T-helper 2 cell (primary cell): ENCODE measurements at regions not wholly inside any gene's neighbourhood (a gene's known extent, or its start where the extent isn't known, plus 50 kb on each side); places are given as distances from the start of the nearest gene placed in this dataset.

ENCODE experiments used
- DNase-seq, 5 experiments: peaks; one replicate each; pipeline versions ENCODE4 v3.0.0 to v3.0.0-alpha.2; 2012 to 2022

DNA sequence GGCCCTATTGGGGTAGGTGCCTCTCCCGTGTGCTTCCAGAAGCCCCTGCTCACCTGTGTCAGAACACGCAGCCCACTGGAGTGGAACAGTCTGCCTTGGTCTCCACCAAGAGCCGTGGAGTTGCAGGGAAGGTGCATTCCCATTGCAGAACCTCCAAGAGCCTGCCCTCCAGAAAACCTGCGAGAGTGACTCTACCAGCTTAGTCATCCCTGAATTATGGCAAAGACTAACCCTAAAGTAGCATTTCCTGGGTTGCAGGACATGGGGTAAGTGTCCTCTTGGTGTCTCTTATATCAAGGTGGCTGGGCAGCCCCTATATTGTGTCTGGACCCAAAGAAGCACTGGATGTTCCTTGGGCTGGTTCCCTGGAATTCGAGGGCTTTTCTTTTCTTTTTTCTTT is 224.6 kb downstream of the BCOR start:
- no peak for DNase-seq

DNA sequence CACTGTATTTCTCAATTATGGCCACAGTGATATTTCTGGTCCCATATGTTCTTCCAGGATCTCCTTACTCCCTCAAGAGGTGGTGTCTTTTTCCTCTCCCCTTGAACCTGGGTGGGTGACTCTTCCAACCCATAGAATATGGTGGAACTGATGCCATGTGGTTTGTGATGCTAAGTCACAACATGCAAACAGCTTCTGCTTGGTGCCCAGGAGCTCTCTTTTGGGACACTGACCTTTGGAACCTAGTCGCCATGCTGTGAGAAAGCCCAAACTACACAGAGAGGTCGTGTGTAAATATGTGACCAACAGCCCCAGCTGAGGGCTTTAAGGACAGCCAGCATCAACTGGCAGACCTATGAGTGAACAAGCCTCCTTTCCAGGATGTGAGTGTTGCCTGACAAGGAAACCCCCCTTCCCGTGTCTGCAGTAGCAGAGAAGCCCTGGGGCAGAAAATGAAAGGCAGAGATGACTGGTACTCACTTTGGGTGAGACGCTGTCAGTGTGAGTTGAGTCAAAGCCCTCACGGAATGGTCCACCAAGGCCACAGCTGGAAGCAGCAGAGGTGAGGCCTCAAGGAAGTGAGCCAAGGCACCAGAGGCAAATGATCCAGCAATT is 223.4 kb downstream of the BCOR start:
- DNase-seq, result peak in 3 of 5 experiments; percentile 8 to 95 (median 40)

DNA sequence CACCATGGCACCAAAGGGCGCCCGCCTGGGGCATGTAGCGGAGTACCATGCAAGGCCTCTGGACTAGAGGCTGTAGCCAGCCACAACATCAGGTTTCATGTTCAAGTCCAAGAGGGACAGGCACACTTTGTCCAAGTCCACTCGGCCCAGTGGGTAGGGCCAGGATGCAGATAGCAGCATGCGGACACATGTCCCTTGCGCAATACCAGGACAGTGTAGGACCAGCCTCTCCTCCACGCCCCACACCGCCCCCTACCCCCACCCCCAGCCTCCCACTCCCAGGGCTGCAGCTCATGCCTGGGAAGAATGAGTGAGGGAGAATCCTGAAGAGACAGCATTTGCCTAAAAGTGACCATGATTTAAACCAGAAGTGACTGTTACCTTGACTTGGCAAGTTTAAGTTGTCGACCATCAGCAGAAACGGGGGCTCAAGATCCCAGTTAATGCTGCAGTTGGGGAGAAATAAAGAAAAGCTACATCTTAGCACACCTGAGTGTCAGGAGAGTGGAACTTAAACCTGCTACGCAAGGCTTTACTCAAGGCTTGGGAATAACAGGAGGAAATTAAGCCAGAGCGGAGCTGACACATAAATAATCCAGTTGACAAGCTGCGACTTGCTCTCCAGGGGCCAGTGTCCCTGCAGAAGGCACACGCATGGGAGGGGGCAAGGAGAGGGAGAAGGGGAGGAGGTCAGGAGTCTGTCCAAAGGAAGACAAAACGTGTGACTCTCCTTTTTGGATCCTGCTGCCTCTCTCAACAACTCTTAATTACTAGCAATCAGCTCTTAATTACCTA is 221.7 kb downstream of the BCOR start:
- no peak for DNase-seq

DNA sequence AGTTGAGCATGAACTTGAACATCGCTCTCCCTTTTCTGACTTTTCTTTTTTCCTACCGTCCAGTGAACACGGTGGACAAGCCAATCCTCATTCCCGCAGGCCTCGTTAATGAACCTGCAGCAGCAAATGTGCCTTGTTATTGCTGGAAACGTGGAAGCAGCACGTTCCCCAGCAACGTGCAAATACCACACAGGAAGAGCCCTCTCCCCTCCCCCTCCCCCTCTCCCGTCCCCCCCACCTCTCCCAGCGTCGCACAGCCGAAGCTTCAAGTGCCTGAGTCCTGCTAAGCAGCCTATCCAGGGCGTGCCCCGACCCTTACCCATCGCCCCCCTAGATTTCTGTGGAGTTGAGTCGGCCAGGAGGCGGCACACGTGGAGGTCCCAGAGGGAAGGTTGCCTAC is 219.9 kb downstream of the BCOR start:
- DNase-seq, result no peak

DNA sequence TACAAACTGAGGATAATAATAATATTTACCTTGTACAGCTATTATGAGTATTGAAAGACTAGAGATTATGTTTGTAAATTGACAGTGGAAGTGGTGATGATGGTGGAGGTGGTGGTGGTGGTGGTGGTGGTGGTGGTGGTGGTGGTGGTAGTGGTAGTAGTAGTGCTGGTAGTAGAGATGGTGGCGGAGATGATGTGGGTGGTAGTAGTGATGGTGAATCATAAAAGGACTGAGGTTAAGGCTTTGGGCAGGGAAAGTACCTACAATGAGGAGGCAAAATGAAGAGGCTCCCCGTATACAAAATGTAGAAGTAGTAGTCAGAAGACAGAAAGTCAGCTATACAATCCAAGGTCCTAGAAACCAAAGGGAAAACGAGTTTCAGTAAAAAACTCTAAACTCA is 214.1 kb downstream of the BCOR start:
- peak in 3 of 5 experiments; percentile 10 to 85 (median 30) for DNase-seq

DNA sequence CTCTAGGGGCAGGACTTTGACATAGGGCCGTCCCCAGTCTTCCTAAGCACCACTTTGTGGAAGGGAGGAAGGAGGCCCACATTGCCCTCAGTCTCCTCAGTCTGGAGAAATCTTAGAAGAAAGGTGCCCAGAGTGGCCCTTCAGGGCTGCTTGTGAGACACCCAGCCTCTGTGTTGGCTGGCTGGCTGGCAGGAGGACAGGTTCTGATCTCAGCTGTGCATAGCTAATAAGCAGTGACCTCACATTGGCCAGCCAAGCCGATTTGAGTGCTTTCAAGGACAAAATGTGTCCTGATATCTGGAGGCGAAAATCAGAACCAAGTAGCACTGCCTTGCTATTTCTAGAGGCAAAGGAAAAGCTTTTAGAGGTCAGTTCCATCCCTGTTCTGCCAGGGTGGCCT is 211.5 kb downstream of the BCOR start:
- DNase-seq, result no peak

DNA sequence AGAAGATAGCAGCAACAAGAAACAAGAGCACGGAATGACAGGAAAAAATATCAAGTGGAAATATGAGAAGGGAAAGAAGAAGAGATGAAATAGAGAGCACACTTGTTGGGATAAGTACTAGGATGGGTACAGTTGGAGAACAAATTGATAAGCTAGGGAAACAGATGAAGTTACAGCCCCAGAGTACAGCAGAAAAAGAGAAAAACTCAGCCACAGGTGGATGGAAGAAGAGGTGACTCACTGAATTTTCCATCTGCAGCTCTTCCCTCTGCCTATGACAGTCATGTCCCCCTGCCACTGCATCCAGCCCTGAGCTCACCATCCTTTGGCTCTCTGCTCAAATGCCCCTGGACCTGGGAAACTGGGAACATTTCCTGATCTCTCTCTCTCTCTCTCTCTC is 209.0 kb downstream of the BCOR start:
- no peak for DNase-seq

DNA sequence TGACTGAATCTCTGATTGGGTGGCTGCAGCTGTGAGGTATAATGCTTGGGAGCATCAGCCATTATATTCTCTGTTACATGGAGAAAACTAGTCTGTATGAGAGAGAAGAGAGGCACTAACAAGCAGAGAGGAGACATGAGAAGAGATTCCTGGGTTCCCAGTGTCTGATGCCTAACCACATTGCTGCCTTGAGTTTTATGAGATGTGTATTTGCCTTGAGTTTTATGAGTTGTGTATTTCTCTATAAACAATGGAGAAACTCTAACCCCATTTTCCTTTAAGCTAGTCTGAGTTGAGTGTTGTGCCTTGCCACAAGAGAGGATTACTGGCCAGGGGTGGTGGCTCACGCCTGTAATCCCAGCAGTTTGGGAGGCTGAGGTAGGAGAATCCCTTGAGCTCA is 208.1 kb downstream of the BCOR start:
- DNase-seq, result no peak

DNA sequence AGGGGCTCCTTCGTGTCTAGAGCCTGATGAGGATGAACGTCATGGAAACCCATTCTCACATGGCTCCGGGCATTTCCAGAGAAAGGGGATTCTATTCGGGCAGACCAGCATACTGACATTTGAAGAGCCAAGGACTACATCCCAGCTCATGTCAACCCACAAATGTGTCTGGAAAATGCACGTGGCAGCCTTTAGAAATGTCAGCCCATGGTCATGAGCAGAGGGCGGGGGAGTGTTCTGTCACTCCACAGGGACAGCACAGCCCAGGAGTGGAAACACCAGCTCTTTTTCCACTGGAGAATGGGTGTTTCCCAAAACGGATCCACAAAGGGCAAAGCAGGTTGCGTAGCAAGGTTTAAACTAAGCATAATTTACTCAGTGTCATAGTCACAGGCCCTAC is 207.0 kb downstream of the BCOR start:
- no peak for DNase-seq

DNA sequence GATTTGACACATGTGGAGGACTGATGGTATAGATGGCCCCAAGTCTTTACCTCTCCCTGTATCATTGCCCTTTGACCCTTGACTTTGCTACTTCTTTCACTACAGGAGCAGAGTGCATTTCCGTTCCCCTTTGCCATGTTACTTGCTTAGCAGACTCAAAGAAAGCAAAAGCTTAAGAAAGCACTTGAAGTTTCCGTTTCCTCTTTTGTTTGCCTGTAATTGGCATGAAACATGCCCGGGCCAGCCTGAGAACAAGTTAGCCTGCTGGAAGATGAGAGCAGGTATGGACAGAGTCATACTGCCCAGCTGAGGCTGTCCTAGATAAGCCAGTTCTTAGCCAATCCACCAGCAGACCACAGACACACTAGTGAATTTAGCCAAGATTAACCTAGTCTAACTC is 206.0 kb downstream of the BCOR start:
- DNase-seq, result peak in 1 of 5 experiments; percentile 52

DNA sequence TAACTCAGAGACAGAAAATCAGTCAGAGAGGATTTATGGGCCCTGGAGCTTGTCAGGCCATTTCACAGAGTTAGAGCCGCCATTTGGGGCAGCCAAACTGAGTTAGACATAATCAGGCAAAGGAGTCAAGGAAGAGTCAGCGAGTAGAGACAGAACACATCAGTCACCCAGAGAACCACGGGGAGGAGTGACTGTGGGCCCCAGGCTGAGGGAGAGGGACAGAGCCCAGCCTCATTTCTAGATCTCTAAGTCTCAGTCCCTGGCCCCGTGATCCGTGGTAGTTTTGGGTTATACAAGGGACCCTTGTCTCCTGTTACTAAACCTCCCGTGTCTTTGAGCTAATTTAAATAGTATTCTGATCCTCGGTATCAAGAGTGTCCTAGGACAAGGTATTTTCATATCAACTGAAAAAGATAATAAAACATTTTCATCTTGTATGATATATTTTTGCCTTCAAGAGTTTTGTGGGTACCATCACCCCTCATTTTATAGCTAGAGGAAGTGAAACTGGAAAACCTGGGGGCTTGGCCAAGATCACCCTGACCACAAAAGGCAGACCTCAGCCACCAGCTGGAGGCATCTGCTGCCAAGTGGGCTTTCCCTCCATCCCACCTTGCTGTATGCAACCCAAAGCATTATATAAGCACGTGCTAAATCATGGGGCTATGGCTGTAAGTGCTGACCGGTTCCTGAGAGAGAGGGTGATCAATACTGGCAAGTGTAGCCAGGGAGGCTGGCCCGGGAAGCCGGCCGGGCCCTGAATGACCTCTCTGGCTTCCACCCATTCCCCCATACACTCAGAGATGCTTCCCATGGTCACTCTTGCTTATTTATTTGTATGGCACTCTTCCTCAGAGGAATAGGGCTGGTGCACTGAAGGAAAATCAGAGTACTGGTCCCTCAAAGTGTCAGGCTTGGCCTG is 204.1 kb downstream of the BCOR start:
- no peak for DNase-seq

DNA sequence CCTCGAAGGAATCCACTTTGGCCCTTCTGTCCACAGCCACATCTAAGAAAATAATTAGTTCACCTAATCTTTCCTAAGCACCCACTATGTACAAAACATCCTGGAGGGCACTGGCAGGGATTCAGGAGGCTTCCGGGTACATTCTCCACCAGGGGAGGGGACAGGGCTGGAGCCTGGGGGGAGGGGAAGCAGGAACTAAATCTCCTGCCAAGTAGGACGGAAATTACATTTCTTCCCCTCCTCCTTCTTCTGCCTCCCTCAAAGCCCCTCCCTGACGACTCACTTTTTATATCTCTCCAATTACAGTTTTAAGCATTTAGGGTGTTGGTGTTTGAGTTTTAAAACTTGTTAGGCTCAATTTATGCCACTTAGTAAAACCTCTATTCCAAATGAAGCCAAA is 203.1 kb downstream of the BCOR start:
- DNase-seq, result no peak

DNA sequence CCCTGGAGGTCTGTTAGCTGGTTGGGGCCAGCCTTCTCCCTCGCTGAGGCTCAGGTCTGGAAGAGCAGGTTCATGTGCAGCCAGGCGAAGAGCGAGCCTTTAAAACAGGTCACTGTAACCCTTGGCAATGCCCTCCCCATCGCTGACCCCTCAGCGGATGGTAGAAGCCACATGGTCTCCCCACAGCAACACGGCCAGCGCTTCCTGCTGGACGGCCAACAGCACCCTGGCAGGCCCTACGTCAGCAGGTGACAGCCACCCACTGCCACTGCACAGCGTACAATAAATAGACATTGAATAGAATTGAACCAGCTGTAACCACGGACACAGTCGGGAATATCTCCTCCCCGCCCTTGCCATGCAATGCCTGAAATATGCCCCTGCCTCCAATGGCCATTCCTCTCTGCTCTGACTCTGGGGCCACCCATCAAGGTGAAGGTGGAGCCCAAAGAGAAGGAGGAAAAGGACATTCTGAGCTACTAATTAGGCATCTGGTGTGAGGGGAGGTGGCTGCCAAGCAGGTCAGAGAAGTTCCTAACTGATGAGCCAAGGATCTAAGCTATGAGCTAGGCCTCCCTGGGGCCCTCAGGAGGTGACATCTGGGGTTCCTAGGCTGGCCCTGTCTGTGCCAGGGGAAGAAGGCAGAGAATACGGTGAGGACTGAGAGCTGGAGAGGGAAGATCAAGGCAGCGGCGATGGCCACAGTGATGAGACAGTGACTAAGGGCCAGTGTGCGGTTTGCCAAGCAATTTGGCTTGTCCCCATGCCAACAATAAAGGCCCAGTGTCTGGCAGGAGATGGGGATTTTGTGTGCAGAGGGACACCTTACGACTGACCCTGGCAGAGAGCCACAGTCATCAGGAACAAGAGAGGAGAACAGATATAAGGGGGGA is 202.3 kb downstream of the BCOR start:
- DNase-seq, result no peak

DNA sequence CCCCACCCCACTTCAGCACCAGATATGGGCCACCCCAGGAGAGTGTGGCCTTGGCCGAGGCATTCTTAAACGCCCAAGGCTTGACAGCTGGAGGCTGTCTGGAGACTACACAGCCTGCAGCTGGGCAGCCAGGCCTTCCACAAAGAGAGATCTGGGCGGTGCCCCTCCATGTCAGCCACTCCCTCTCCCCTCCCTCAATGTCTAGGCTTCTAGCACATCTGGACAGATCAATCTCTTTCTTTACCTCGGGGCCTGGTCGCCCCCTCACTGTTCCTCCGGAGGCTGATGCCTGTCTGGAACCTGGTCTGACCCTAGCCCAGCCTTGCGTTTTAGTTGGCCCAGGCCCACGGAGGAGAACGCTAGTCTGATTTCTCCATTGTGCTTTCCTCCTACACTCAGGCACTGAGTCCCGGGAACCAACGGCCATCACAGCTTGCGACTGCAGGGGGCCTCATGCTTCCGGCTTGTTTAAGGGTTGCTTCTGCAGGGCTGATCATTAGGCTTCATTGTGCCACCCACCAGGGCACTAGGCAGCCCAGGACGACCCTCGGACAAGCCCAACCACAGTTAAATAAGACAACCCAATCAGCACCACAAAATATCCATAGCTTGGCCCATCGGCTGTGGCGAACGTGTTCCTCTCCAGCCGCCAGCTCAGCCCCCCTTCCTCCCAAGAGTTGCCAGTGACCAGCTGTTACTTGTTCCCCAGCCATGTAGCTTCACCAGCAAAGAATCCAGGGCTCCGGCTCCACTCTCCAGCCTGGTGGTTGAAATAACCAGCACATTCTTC is 200.6 kb downstream of the BCOR start:
- no peak for DNase-seq

DNA sequence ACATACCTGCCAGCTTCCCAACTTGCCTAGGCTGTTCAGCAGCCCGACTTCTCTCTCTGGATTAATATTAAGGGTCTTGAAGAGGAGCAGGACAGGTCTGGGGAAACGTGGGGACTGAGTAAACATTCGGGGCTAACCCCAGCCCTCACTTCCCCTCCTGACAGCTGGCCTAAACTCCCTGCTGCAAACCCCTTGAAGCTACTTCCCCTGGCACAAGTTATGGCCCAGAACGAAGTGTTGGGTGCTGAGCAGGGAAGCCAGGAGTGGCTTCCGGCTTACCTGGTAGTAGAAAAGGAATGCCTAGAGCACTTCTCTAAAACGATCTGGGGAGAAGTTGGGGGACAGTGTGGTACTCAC is 200.0 kb downstream of the BCOR start:
- no peak for DNase-seq

DNA sequence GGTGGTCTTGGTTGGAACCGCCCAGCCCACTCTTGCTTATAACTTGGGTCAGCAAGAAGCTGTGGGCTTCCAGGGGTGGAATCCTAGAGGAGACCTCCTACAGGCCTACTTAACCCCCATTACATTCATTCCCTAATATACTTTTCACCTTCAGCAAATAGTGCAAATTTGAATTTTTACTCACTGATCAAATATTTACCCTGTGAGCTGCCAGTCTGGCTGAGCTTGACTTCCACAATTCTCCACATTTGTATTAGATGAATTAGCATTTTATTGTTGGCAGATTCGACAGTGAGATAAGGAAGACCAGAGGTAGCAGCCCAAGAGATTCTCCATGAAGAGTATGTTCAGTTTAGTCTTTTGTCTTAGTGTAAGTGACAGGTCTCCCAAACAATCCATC is 199.6 kb downstream of the BCOR start:
- no peak for DNase-seq

DNA sequence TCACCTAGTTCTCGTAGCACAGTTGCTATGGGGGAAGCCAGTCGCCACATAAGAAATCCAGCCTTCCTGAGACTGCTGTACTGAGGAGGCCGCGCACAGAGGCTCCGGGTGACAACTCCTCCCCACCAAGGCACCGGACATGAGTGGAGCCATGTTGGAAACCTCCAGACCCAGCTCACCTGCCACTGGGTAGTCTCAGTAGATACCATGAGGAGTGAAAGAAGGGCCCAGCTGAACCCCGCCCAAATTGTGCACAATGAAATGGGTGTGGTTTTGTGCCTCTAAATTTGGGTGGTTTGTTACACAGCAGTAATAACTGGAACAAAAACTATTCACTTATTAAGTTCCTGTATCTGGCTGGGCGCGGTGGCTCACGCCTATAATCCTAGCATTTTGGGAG is 198.7 kb downstream of the BCOR start:
- no peak for DNase-seq

DNA sequence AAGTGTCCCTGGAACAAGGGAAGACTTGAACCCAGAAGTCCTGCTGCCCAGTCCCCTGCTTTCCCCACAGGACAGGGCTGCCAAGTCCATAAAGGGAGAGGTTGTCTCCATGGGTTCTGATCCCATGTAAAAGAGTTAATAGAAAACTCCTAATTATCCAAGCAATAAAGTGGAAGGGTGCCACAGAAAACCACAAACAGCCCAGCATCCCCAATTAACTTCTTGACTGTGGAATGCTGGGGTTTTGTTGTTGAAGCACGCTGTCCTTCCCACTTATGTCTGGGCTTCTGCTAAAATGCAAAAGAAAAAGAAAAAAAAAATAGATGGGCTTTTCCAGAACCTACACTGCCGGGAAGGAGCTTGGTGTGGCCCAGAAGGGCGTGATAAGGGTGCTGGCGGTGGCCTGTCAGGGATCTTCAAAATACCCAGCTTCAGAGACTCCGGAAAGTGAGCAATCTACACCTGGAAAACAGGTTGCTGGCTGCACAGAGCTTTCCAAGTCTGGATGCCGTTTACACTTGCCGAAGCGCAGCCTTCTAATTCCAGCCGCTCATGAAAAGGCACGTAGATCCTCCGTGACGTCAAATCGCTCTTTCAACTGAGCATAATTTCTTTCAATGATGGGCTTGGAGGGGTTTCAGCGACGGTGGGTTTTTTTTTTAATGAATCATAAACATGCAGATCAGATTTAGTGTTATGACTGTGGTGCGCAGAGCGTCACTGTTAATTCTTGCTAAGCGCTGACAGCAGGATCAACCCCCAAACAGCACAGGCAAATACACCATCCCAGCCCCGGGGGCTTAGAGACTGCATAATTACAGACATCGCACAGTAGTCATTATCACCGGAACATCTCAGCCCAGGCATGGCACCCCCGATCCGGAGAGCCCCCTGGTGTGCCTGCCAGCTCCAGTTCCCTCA is 197.6 kb downstream of the BCOR start:
- DNase-seq, result no peak

DNA sequence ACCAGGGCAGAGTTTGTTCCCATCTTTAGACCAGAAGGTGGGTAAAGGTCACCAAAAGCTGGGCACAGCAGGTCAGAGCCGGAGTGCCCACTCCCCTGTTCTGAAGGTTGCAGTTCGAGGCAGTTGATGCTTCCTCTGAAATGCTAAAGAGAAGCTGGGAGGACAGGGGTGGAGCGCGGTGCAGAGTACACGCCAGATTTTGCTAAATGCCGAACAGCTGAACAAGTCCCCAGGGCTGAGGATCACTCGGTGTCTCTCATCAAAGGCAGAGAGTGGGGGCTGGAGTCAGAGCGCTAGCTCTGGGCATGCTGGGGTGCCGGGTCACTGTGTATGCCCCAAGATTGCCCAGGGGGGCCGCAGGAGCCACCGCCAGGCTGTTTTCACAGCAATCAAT is 197.0 kb downstream of the BCOR start:
- DNase-seq, result no peak

DNA sequence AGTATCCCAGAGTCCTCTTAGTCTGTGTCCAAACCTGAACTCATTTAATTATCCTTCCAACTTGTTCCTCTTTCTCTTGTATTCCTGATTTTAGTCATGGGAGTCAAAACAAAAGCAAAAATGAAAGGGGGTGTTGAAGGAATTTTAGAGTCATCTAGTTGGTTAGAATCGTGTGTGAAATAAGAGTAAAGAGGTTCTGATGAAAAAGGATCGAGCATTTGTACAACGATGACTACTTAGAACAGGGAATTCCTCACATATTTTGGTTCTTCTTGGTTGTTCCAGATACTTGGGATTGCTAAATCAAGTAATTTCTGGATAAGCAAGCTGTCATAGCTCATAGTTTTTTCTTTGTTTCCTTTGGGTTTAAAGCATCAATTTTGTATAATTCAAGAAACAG is 194.4 kb downstream of the BCOR start:
- DNase-seq, result peak in 1 of 5 experiments; percentile 19

DNA sequence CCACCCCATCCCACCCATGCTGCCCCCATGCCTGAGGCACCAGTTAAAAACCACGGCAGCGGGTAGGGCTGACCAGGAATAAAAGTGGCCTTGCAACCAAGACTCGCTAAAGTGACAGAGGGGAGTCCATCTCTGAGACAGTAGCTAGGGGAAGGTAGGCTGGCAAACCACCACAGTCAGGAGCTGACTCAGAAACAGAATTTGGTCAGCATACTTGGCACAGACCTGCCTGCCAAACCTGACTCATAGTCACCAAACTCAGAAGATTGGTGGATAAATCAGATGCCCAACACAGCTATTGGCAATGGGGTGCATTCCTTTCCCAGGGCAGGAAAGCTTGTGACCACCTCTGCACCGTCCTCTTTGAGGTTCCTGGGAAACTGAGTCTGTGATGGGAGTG is 193.8 kb downstream of the BCOR start:
- DNase-seq, result peak in 1 of 5 experiments; percentile 75
